ENCODE measurements at regions not wholly inside any gene's neighbourhood (a gene's known extent, or its start where the extent isn't known, plus 50 kb on each side); places are given as distances from the start of the nearest gene placed in this dataset.

DNA sequence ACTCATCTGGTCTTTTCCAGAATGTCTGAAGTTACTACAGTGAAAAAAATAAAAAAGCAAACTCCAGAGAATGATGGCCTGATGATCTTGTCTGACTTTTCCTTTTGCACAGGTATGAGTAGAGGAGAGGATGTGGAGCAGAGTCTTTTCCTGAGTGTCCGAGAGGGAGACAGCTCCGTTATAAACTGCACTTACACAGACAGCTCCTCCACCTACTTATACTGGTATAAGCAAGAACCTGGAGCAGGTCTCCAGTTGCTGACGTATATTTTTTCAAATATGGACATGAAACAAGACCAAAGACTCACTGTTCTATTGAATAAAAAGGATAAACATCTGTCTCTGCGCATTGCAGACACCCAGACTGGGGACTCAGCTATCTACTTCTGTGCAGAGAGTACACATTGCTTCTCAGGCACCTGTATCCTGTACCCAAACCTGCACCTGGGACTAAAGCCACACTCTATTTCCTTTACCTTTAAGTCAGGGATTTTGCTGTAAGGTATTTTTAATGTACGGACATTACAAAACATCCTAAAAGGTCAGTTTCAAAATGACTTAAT, 75.8 kb upstream of the OR4E1 start:
- H3K4me1 ChIP-seq (ENCODE audit: low read depth) = no peaks in the 10 kb centered on the region
- DNase-seq (ENCODE audit: low read depth in 1 of 2, low spot score in 1 of 2) = no peak
- H3K4me3 ChIP-seq = no peak overlapping the region
- H3K9me3 ChIP-seq (ENCODE audit: low read depth) = no peaks in the 10 kb centered on the region
- TF ChIP-seq, protein P1, sequence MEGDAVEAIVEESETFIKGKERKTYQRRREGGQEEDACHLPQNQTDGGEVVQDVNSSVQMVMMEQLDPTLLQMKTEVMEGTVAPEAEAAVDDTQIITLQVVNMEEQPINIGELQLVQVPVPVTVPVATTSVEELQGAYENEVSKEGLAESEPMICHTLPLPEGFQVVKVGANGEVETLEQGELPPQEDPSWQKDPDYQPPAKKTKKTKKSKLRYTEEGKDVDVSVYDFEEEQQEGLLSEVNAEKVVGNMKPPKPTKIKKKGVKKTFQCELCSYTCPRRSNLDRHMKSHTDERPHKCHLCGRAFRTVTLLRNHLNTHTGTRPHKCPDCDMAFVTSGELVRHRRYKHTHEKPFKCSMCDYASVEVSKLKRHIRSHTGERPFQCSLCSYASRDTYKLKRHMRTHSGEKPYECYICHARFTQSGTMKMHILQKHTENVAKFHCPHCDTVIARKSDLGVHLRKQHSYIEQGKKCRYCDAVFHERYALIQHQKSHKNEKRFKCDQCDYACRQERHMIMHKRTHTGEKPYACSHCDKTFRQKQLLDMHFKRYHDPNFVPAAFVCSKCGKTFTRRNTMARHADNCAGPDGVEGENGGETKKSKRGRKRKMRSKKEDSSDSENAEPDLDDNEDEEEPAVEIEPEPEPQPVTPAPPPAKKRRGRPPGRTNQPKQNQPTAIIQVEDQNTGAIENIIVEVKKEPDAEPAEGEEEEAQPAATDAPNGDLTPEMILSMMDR (IDR thresholded peaks at IDR 0.05; ENCODE audit: low read depth, low read length) = no peak
- no peaks in the 10 kb centered on the region for H3K36me3 ChIP-seq
- no peak overlapping the region for H3K27ac ChIP-seq
- H3K27me3 ChIP-seq = peaks cover 27% of the 10 kb centered on the region

DNA sequence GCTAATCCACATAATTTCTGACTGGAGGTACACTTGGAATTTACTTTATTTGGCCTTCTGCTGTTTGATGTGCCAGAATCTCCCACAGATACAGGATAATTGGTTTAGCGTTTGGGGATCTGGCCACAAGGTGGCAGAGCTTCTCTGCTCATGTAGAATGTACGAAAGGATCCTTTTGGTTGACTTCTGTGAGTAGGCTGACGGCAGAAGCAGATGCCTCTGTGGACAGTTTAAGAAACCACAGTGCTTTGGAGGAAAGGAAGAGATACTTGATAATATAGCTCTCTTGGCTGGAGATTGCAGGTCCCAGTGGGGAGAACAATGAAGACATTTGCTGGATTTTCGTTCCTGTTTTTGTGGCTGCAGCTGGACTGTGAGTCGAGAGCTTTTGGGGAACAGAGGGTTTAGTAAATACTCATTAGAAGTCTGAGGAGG, 75.3 kb upstream of the OR4E1 start:
- H3K4me1 ChIP-seq (ENCODE audit: low read depth) = no peaks in the 10 kb centered on the region
- TF ChIP-seq, protein P1 (IDR thresholded peaks at IDR 0.05; ENCODE audit: low read depth, low read length) = peak; percentile 82

DNA sequence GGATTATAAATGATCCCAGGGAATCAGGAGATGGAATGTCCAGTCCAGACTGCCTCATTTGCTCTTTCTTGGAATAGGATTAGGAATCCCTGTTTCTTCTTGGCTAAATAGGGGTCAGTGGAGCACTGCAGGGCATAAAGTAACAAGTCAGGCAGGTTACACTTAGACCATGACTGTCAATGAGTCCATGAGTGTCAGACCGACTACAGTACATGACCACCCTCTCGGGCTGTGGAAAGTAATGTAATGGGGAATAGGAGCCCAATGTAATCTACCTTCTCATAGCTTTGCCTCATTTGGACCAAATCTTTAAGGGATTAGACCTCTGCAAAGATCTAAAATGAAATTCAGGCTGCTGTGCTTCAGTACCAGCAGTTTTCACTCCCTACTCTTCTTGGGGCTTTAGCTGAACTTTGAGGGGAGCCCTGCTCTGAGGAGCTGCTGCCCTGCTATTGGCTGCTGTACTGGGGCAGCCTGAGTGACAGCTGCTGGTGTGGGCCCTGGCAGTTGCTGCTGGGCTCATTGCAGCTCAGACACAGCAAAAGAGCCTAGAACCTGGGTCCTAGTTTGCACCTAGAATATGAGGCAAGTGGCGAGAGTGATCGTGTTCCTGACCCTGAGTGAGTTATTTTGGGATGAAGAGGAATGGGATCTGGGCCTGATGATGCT, 62.2 kb upstream of the OR4E1 start:
- no peaks in the 10 kb centered on the region for H3K36me3 ChIP-seq
- H3K4me3 ChIP-seq = no peak overlapping the region
- H3K27me3 ChIP-seq = peaks cover 10% of the 10 kb centered on the region
- DNase-seq (ENCODE audit: low read depth in 1 of 2, low spot score in 1 of 2) = no peak
- TF ChIP-seq, protein P1 (IDR thresholded peaks at IDR 0.05; ENCODE audit: low read depth, low read length) = no peak
- no peaks in the 10 kb centered on the region for H3K4me1 ChIP-seq (ENCODE audit: low read depth)
- no peak overlapping the region for H3K27ac ChIP-seq
- no peaks in the 10 kb centered on the region for H3K9me3 ChIP-seq (ENCODE audit: low read depth)

More for the DNA sequence above, 75.3 kb upstream of the OR4E1 start:
- H3K36me3 ChIP-seq = no peaks in the 10 kb centered on the region
- DNase-seq (ENCODE audit: low read depth in 1 of 2, low spot score in 1 of 2) = peak; percentile 64 to 69
- H3K27me3 ChIP-seq = peaks cover 27% of the 10 kb centered on the region
- no peaks in the 10 kb centered on the region for H3K9me3 ChIP-seq (ENCODE audit: low read depth)
- H3K4me3 ChIP-seq = no peak overlapping the region
- H3K27ac ChIP-seq = no peak overlapping the region

DNA sequence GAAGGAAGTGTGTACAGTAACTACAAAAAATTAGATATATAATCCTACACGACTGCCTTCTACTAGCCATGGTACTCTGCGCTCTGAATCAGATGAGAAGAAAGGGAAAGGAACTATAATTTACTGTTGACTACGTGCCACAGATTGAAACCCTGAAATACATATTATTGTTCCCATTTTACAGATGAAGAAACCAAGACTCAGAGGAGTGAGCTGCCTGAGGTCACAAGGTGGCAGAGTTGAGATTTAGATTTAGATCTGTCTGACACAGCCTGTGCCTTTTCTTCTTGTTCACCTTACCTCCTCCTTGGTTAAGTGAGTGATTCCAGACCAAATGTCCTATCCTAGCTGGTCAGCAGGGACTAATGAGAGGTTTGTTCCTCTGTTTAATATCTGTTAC, 61.6 kb upstream of the OR4E1 start:
- Histone ChIP-seq H3K4me3 (no peak overlapping the region), H3K4me1 (ENCODE audit: low read depth) (no peaks in the 10 kb centered on the region), H3K27me3 (peaks cover 4% of the 10 kb centered on the region), H3K9me3 (ENCODE audit: low read depth) (no peaks in the 10 kb centered on the region), H3K27ac (no peak overlapping the region), H3K36me3 (no peaks in the 10 kb centered on the region)
- TF ChIP-seq, protein P1 (IDR thresholded peaks at IDR 0.05; ENCODE audit: low read depth, low read length) = no peak
- no peak for DNase-seq (ENCODE audit: low read depth in 1 of 2, low spot score in 1 of 2)

DNA sequence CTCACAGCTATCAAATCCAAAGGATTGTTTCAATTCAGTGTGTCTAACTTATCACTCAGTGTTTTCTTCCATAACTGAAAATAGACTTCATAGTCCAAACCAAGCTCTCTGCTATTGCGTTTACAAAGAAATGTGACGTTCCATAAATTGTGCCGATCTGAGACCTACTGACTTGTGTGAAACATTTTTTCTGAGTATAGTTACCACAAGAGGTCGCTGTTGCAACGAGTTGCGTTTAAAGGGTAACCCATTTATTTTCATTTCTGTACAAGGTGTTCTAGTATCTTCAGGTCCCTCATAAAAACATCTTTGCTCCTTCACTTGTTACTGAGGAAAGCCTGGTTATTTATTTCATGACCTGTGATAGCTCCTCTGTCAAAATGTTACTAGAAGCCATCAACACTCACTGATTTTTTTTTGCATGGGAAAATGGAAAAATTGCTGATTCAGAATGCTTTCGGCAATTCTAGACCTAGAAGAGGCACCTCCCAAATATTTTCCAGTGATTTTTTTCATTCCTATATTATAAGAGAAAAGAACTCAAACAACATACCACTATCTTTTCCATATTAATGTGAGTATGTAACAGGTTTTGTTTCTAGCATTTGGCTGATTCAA, 60.9 kb upstream of the OR4E1 start:
- DNase-seq (ENCODE audit: low read depth in 1 of 2, low spot score in 1 of 2) = peak; percentile 58 to 79
- TF ChIP-seq, protein P1 (IDR thresholded peaks at IDR 0.05; ENCODE audit: low read depth, low read length) = peak; percentile 51
- H3K4me3 ChIP-seq = no peak overlapping the region
- no peaks in the 10 kb centered on the region for H3K4me1 ChIP-seq (ENCODE audit: low read depth)
- no peaks in the 10 kb centered on the region for H3K9me3 ChIP-seq (ENCODE audit: low read depth)
- H3K36me3 ChIP-seq = no peaks in the 10 kb centered on the region
- no peak overlapping the region for H3K27ac ChIP-seq
- H3K27me3 ChIP-seq = peaks cover 4% of the 10 kb centered on the region
